ENCODE measurements at regions not wholly inside any gene's neighbourhood (a gene's known extent, or its start where the extent isn't known, plus 50 kb on each side); places are given as distances from the start of the nearest gene placed in this dataset.

DNA sequence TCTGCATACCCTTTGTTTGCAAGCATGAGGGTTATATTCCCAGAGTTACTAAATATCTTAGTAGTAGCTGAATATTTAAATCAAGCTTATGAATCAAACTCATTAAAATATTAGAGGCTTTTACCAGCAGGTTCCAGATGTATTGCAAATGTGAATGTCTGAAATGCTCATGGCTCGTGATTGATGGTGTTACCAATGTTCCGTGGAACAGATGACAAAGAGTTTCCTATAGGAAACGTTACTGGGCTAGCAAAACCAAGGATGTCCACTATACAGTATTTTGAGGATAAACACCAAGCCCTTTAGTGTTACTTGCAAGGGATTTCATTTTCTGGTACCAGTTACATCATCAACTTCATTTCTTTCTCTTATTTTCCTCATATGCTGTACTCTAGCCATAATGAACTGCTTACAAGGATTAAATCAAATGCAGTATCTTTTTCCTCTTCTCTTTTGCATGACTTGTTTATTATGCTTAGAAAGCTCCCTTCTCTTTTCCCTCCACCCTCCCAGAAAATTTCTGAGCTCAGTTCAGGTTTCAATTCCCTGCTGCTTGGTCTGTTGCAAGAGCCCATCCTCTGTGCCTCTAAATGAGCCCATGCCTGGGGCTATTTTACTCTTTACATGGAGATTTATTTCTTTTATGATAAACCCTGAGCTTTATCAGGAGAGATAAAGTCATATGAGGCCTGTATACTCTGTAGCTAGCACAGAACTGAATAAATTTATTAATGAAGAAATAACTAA, 1537.1 kb upstream of the GOT2 start:
- TF ChIP-seq POLR2A (IDR thresholded peaks at IDR 0.05; ENCODE audit: low read depth) = no peak
- TF ChIP-seq, protein P1, sequence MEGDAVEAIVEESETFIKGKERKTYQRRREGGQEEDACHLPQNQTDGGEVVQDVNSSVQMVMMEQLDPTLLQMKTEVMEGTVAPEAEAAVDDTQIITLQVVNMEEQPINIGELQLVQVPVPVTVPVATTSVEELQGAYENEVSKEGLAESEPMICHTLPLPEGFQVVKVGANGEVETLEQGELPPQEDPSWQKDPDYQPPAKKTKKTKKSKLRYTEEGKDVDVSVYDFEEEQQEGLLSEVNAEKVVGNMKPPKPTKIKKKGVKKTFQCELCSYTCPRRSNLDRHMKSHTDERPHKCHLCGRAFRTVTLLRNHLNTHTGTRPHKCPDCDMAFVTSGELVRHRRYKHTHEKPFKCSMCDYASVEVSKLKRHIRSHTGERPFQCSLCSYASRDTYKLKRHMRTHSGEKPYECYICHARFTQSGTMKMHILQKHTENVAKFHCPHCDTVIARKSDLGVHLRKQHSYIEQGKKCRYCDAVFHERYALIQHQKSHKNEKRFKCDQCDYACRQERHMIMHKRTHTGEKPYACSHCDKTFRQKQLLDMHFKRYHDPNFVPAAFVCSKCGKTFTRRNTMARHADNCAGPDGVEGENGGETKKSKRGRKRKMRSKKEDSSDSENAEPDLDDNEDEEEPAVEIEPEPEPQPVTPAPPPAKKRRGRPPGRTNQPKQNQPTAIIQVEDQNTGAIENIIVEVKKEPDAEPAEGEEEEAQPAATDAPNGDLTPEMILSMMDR (IDR thresholded peaks at IDR 0.05) = no peak
